CD14-positive monocyte (primary cell): ENCODE measurements at regions not wholly inside any gene's neighbourhood (a gene's known extent, or its start where the extent isn't known, plus 50 kb on each side); places are given as distances from the start of the nearest gene placed in this dataset.

Experiments
- DNase-seq, 3 donors: peaks; one replicate each; pipeline ENCODE4 v3.0.0-alpha.2; 2011 to 2022
- H2AFZ ChIP-seq: 2 replicates; pipeline ENCODE4 v1.6.0; 2012; ENCODE audit warnings: mild to moderate bottlenecking, low read depth, low read length, inconsistent platforms; ENCODE audit not compliant: insufficient read depth, poor library complexity, severe bottlenecking
- H3K27ac ChIP-seq, 2 donors: 1 replicate in 1 of 2; 2 replicates in 1 of 2; pipeline ENCODE4 v1.5.1; 2012 to 2013; ENCODE audit warnings: low read length in 2 of 2, control low read depth in 1 of 2, inconsistent platforms in 1 of 2, low read depth in 1 of 2, mild to moderate bottlenecking in 1 of 2
- H3K27me3 ChIP-seq, 2 donors: one replicate each; pipeline versions ENCODE4 v1.6.0 to v1.6.1; 2011 to 2013; ENCODE audit warnings: low read length in 2 of 2; ENCODE audit not compliant: control insufficient read depth in 2 of 2, insufficient read depth in 2 of 2
- H3K36me3 ChIP-seq, 2 donors: replicated peaks in 1 of 2; 1 replicate in 1 of 2; 2 replicates in 1 of 2; pipeline versions ENCODE4 v1.5.1 to v1.6.1; 2012 to 2013; ENCODE audit warnings: low read length in 2 of 2, control low read depth in 1 of 2, inconsistent platforms in 1 of 2, mild to moderate bottlenecking in 1 of 2; ENCODE audit not compliant: insufficient read depth in 2 of 2, control insufficient read depth in 1 of 2
- H3K4me1 ChIP-seq, 2 donors: 1 replicate in 1 of 2; 2 replicates in 1 of 2; pipeline versions ENCODE4 v1.5.1 to v1.6.1; 2012 to 2013; ENCODE audit warnings: low read length in 2 of 2, control low read depth in 1 of 2, inconsistent platforms in 1 of 2, mild to moderate bottlenecking in 1 of 2, moderate library complexity in 1 of 2; ENCODE audit not compliant: insufficient read depth in 2 of 2, control insufficient read depth in 1 of 2
- H3K4me2 ChIP-seq: replicated peaks from 2 replicates; pipeline ENCODE3; 2012; ENCODE audit warnings: low read length, moderate library complexity, mild to moderate bottlenecking; ENCODE audit not compliant: poor library complexity, severe bottlenecking; ENCODE audit errors: extremely low read depth
- H3K4me3 ChIP-seq, 3 experiments: fragments of 200-600 bp in 1 of 3; sonication (generic) in 1 of 3; replicated peaks in 1 of 3; 1 replicate in 2 of 3; 2 replicates in 1 of 3; pipeline ENCODE4 v1.5.1; 2011 to 2013; ENCODE audit warnings: low read length in 3 of 3, mild to moderate bottlenecking in 3 of 3, control low read depth in 2 of 3, low read depth in 2 of 3, inconsistent platforms in 1 of 3, moderate library complexity in 1 of 3
- H3K79me2 ChIP-seq: 2 replicates; pipeline ENCODE4 v1.6.0; 2012; ENCODE audit warnings: mild to moderate bottlenecking, control low read depth, inconsistent platforms, low read length, moderate library complexity; ENCODE audit not compliant: insufficient read depth
- H3K9ac ChIP-seq: 2 replicates; pipeline ENCODE4 v1.6.0; 2017; ENCODE audit warnings: low read length, mild to moderate bottlenecking; ENCODE audit not compliant: insufficient read depth, poor library complexity, severe bottlenecking
- H3K9me3 ChIP-seq, 2 donors: replicated peaks in 1 of 2; 1 replicate in 1 of 2; 2 replicates in 1 of 2; pipeline versions ENCODE4 v1.5.1 to v1.6.1; 2012 to 2013; ENCODE audit warnings: low read length in 2 of 2, control low read depth in 1 of 2; ENCODE audit not compliant: control insufficient read depth in 1 of 2, insufficient read depth in 1 of 2
- H4K20me1 ChIP-seq: 2 replicates; pipeline ENCODE4 v1.6.0; 2012; ENCODE audit warnings: mild to moderate bottlenecking, low read length, control low read depth, moderate library complexity; ENCODE audit not compliant: insufficient read depth
- H3K27ac Mint-ChIP-seq, 7 donors: one replicate each; pipeline ENCODE4 v1.8.0; 2020; ENCODE audit warnings: mild to moderate bottlenecking in 7 of 7, mixed read lengths in 7 of 7, moderate library complexity in 6 of 7, inconsistent platforms in 2 of 7
- H3K27me3 Mint-ChIP-seq, 3 donors: one replicate each; pipeline ENCODE4 v1.8.0; 2021 to 2022; ENCODE audit warnings: low read depth in 3 of 3, mild to moderate bottlenecking in 3 of 3, mixed read lengths in 3 of 3, moderate library complexity in 3 of 3, inconsistent platforms in 1 of 3
- H3K36me3 Mint-ChIP-seq, 2 donors: one replicate each; pipeline ENCODE4 v1.8.0; 2020; ENCODE audit warnings: mixed read lengths in 2 of 2, inconsistent platforms in 1 of 2, mild to moderate bottlenecking in 1 of 2
- H3K4me1 Mint-ChIP-seq: one replicate; pipeline ENCODE4 v1.8.0; 2020; ENCODE audit warnings: mild to moderate bottlenecking, mixed read lengths
- H3K4me3 Mint-ChIP-seq, 2 donors: one replicate each; pipeline ENCODE4 v1.8.0; 2020; ENCODE audit warnings: mild to moderate bottlenecking in 2 of 2, mixed read lengths in 2 of 2, moderate library complexity in 1 of 2
- H3K9me3 Mint-ChIP-seq, 7 donors: one replicate each; pipeline ENCODE4 v1.8.0; 2020 to 2022; ENCODE audit warnings: mixed read lengths in 7 of 7, mild to moderate bottlenecking in 6 of 7, moderate library complexity in 6 of 7, inconsistent platforms in 2 of 7
- CTCF ChIP-seq: fragments of 200-600 bp; IDR thresholded peaks from one replicate; pipeline ENCODE4 v1.8.0; 2022; ENCODE audit warnings: antibody characterized with exemption, mild to moderate bottlenecking
- WGBS: methylation state at CpG from one replicate; pipeline ENCODE4 v1.1.5; 2013; ENCODE audit warnings: missing lambda C conversion rate; ENCODE audit not compliant: insufficient coverage; 5-methylcytosine and 5-hydroxymethylcytosine counted together
- intact Hi-C, 2 donors: fragments of 100-400 bp; cut with micrococcal nuclease; formaldehyde crosslinking; loops; one replicate each; pipeline versions ENCODE4 v1.15.0 to v1.15.1; 2023

- H3K9me3 ChIP-seq = no peaks in the 10 kb centered on the region
- no CpG with 5 or more reads among the region's 4 CpGs for WGBS
- no peaks in the 10 kb centered on the region for H4K20me1 ChIP-seq
- H3K36me3 ChIP-seq = no peaks in the 10 kb centered on the region
- H3K27me3 ChIP-seq = no peaks in the 10 kb centered on the region
- peaks cover 28 to 35% of the 10 kb centered on the region in 2 donors for H3K4me1 ChIP-seq
- peak in 2 of 3 donors; percentile 17 for DNase-seq
- Mint-ChIP-seq H3K36me3 (no peaks in the 10 kb centered on the region), H3K4me1 (peaks cover 32% of the 10 kb centered on the region), H3K9me3 (peaks cover 0 to 2% (median 0%) of the 10 kb centered on the region in 7 donors), H3K27ac (no peak overlapping the region), H3K27me3 (no peaks in the 10 kb centered on the region), H3K4me3 (no peak overlapping the region)
- no peak overlapping the region for H3K9ac ChIP-seq
- H3K4me2 ChIP-seq = no peak overlapping the region
- H2AFZ ChIP-seq = no peak overlapping the region
- no peak for TF ChIP-seq CTCF
- H3K79me2 ChIP-seq = no peaks in the 10 kb centered on the region
- no peak overlapping the region for H3K4me3 ChIP-seq
- intact Hi-C loops = no loop called here
- H3K27ac ChIP-seq = no peak overlapping the region
Observed at GRCh38 chr2:145685383-145686050, 1165.6 kb upstream of the ZEB2 start.

GRCh38 chr2:145682546-145683157 is 1162.7 kb upstream of the ZEB2 start:
- H3K4me3 Mint-ChIP-seq = peak overlapping the region in 1 of 2 donors; percentile 55
- H3K27me3 Mint-ChIP-seq = no peaks in the 10 kb centered on the region
- H3K4me3 ChIP-seq = peak overlapping the region in 1 of 3 experiments; percentile 3
- peaks cover 25 to 30% of the 10 kb centered on the region in 2 donors for H3K4me1 ChIP-seq
- peak overlapping the region; percentile 84 to 91 (median 87) for H3K27ac Mint-ChIP-seq
- H3K9me3 ChIP-seq = no peaks in the 10 kb centered on the region
- DNase-seq = peak; percentile 56 to 79 (median 73)
- H3K79me2 ChIP-seq = no peaks in the 10 kb centered on the region
- peaks cover 0 to 5% (median 1%) of the 10 kb centered on the region in 7 donors for H3K9me3 Mint-ChIP-seq
- H2AFZ ChIP-seq = no peak overlapping the region
- no peak overlapping the region for H3K9ac ChIP-seq
- no peaks in the 10 kb centered on the region for H4K20me1 ChIP-seq
- H3K27ac ChIP-seq = peak overlapping the region in 1 of 2 donors; percentile 76
- no peak for TF ChIP-seq CTCF
- H3K36me3 ChIP-seq = no peaks in the 10 kb centered on the region
- peak overlapping the region; percentile 23 for H3K4me2 ChIP-seq
- intact Hi-C loops = no loop called here
- H3K4me1 Mint-ChIP-seq = peaks cover 31% of the 10 kb centered on the region
- no peaks in the 10 kb centered on the region for H3K27me3 ChIP-seq
- H3K36me3 Mint-ChIP-seq = no peaks in the 10 kb centered on the region
